ENCODE measurements at regions not wholly inside any gene's neighbourhood (a gene's known extent, or its start where the extent isn't known, plus 50 kb on each side); places are given as distances from the start of the nearest gene placed in this dataset.

- TF ChIP-seq CTCF (conservative IDR thresholded peaks at IDR 0.05 in 1 of 2, IDR thresholded peaks at IDR 0.05 in 1 of 2; ENCODE audit: extremely low read depth in 1 of 2, insufficient read depth in 1 of 2, low read depth in 1 of 2, low read length in 2 of 2) = no peak
- no peak for TF ChIP-seq EZH2 (IDR thresholded peaks at IDR 0.05; ENCODE audit: borderline replicate concordance, low read length)
These were observed 500.6 kb upstream of the CHORDC1 start for GRCh38 chr11:90723475-90723874.
